SK-N-SH (cell line): ENCODE measurements at regions not wholly inside any gene's neighbourhood (a gene's known extent, or its start where the extent isn't known, plus 50 kb on each side); places are given as distances from the start of the nearest gene placed in this dataset.

ENCODE experiments used
- CTCF ChIA-PET: fragments of 300-600, 350-600 bp; formaldehyde crosslinking; extraction: SDS; loops from one replicate; lab custom pipeline; 2021; lab: Yijun Ruan, JAX
- POLR2A ChIA-PET: fragments of 350-600 bp; sonication (Branson Sonifier 250); formaldehyde crosslinking; extraction: SDS; loops from one replicate; lab custom pipeline; 2020; ENCODE audit warnings: antibody characterized with exemption, inconsistent platforms; lab: Yijun Ruan, JAX
- DNase-seq: peaks from one replicate; pipeline ENCODE4 v3.0.0; 2012
- H2AFZ ChIP-seq: fragments of 200-600 bp; sonication (generic); 2 replicates; pipeline ENCODE4 v1.8.1; 2016; ENCODE audit warnings: antibody characterized with exemption, mild to moderate bottlenecking, low read depth
- H3F3A ChIP-seq: fragments of 200-600 bp; sonication (generic); replicated peaks from 2 replicates; pipeline ENCODE3; 2016; ENCODE audit warnings: antibody characterized with exemption, mild to moderate bottlenecking; ENCODE audit not compliant: insufficient read depth
- H3K27ac ChIP-seq, 2 experiments: fragments of 200-500 bp in 1 of 2; fragments of 200-600 bp in 1 of 2; sonication (Bioruptor generic) in 1 of 2; sonication (generic), shearing (Covaris generic) in 1 of 2; 2 replicates each; pipeline versions ENCODE4 v1.5.1 to v1.6.1; 2014 to 2016; ENCODE audit warnings: low read depth in 2 of 2, inconsistent platforms in 1 of 2, low read length in 1 of 2, mild to moderate bottlenecking in 1 of 2, mixed read lengths in 1 of 2
- H3K27me3 ChIP-seq: fragments of 200-600 bp; sonication (generic), shearing (Covaris generic); 2 replicates; pipeline ENCODE4 v1.6.1; 2016; ENCODE audit warnings: mixed run types; ENCODE audit not compliant: insufficient read depth
- H3K36me3 ChIP-seq, 2 experiments: fragments of 200-500 bp in 1 of 2; fragments of 200-600 bp in 1 of 2; sonication (Bioruptor generic) in 1 of 2; sonication (generic) in 1 of 2; replicated peaks in 1 of 2; 2 replicates each; pipeline versions ENCODE3 to v1.5.1; 2014 to 2016; ENCODE audit warnings: low read length in 1 of 2, mild to moderate bottlenecking in 1 of 2; ENCODE audit not compliant: insufficient read depth in 2 of 2, control insufficient read depth in 1 of 2
- H3K4me1 ChIP-seq, 2 experiments: fragments of 200-500 bp in 1 of 2; fragments of 200-600 bp in 1 of 2; sonication (Bioruptor generic) in 1 of 2; sonication (generic), shearing (Covaris generic) in 1 of 2; 2 replicates each; pipeline versions ENCODE4 v1.5.1 to v1.6.1; 2014 to 2016; ENCODE audit warnings: low read depth in 1 of 2, low read length in 1 of 2, mixed run types in 1 of 2; ENCODE audit not compliant: insufficient read depth in 2 of 2, control insufficient read depth in 1 of 2
- H3K4me2 ChIP-seq: fragments of 200-600 bp; sonication (generic), shearing (Covaris generic); 2 replicates; pipeline ENCODE4 v1.6.1; 2017; ENCODE audit warnings: mixed run types
- H3K4me3 ChIP-seq, 2 experiments: fragments of 200-500 bp in 1 of 2; fragments of 200-600 bp in 1 of 2; sonication (Bioruptor generic) in 1 of 2; sonication (generic), shearing (Covaris generic) in 1 of 2; 2 replicates each; pipeline versions ENCODE4 v1.5.1 to v1.8.1; 2014 to 2016; ENCODE audit warnings: low read depth in 2 of 2, inconsistent platforms in 1 of 2, low read length in 1 of 2, mild to moderate bottlenecking in 1 of 2, mixed read lengths in 1 of 2, moderate library complexity in 1 of 2
- H3K79me2 ChIP-seq: fragments of 200-600 bp; sonication (generic); 2 replicates; pipeline ENCODE4 v1.8.1; 2017; ENCODE audit warnings: mild to moderate bottlenecking; ENCODE audit not compliant: insufficient read depth
- H3K9ac ChIP-seq: fragments of 200-600 bp; sonication (generic); 2 replicates; pipeline ENCODE4 v1.6.1; 2017; ENCODE audit warnings: mixed run types
- H3K9me2 ChIP-seq: fragments of 200-600 bp; sonication (generic); 2 replicates; pipeline ENCODE4 v1.6.1; 2017; ENCODE audit warnings: mixed run types
- H3K9me3 ChIP-seq: fragments of 200-600 bp; sonication (generic); 2 replicates; pipeline ENCODE4 v1.6.1; 2017; ENCODE audit warnings: mixed run types, mild to moderate bottlenecking, moderate library complexity
- H4K20me1 ChIP-seq: fragments of 200-600 bp; sonication (generic); 2 replicates; pipeline ENCODE4 v1.6.1; 2017; ENCODE audit warnings: mild to moderate bottlenecking, mixed run types; ENCODE audit not compliant: insufficient read depth
- CHD2 ChIP-seq: fragments of 150-350 bp; IDR thresholded peaks from 2 replicates; pipeline ENCODE4 v1.6.1; 2018; ENCODE audit warnings: low read length; ENCODE audit not compliant: partially characterized antibody
- ELF1 ChIP-seq: IDR thresholded peaks from 2 replicates; pipeline ENCODE4 v1.4.0; 2012
- EZH2phosphoT487 ChIP-seq: fragments of 200-600 bp; sonication (generic); IDR thresholded peaks from 2 replicates; pipeline ENCODE4 v1.6.1; 2017; ENCODE audit warnings: low read depth, mixed run types, mild to moderate bottlenecking, antibody characterized with exemption, moderate library complexity, borderline replicate concordance
- FOXJ3 ChIP-seq: sonication (generic); formaldehyde crosslinking; IDR thresholded peaks from 2 replicates; pipeline ENCODE4 v1.5.1; 2020; ENCODE audit warnings: mild to moderate bottlenecking, missing genetic modification reagents
- GABPA ChIP-seq: IDR thresholded peaks from 2 replicates; pipeline ENCODE4 v1.4.0; 2012; ENCODE audit warnings: low read depth, mild to moderate bottlenecking
- GATA2 ChIP-seq: sonication (generic); formaldehyde crosslinking; IDR thresholded peaks from 2 replicates; pipeline ENCODE4 v1.5.0; 2020; ENCODE audit warnings: mild to moderate bottlenecking, missing genetic modification reagents
- JUND ChIP-seq: IDR thresholded peaks from 2 replicates; pipeline ENCODE4 v1.4.0; 2012
- MXI1 ChIP-seq: IDR thresholded peaks from 2 replicates; pipeline ENCODE4 v1.6.1; 2012; ENCODE audit warnings: mild to moderate bottlenecking, low read depth, low read length, improper control_type of control experiment
- NFIC ChIP-seq: IDR thresholded peaks from 2 replicates; pipeline ENCODE4 v1.4.0; 2012; ENCODE audit warnings: borderline replicate concordance
- NRF1 ChIP-seq: IDR thresholded peaks from 2 replicates; pipeline ENCODE4 v1.6.1; 2012; ENCODE audit warnings: low read depth, mild to moderate bottlenecking, low read length
- POLR2AphosphoS5 ChIP-seq: IDR thresholded peaks from 2 replicates; pipeline ENCODE4 v1.6.1; 2012; ENCODE audit warnings: low read depth, low read length
- REST ChIP-seq: IDR thresholded peaks from 2 replicates; pipeline ENCODE4 v1.6.1; 2012; ENCODE audit warnings: mild to moderate bottlenecking, low read depth, low read length, moderate library complexity
- RFX5 ChIP-seq: IDR thresholded peaks from 2 replicates; pipeline ENCODE4 v1.6.1; 2012; ENCODE audit warnings: mild to moderate bottlenecking, improper control_type of control experiment, low read length
- RXRA ChIP-seq: IDR thresholded peaks from 2 replicates; pipeline ENCODE4 v1.4.0; 2012; ENCODE audit warnings: low read depth, mild to moderate bottlenecking, borderline replicate concordance
- SIN3A ChIP-seq: IDR thresholded peaks from 2 replicates; pipeline ENCODE4 v1.6.1; 2012; ENCODE audit warnings: low read depth, mild to moderate bottlenecking, low read length, moderate library complexity, borderline replicate concordance
- TCF12 ChIP-seq: IDR thresholded peaks from 2 replicates; pipeline ENCODE4 v1.4.0; 2012
- TEAD4 ChIP-seq: IDR thresholded peaks from 2 replicates; pipeline ENCODE4 v1.4.0; 2012; ENCODE audit warnings: mild to moderate bottlenecking, borderline replicate concordance; ENCODE audit not compliant: insufficient read depth
- YY1 ChIP-seq: IDR thresholded peaks from 2 replicates; pipeline ENCODE4 v1.4.0; 2012; ENCODE audit warnings: low read depth, mild to moderate bottlenecking
- WGBS: methylation state at CpG from one replicate; pipeline ENCODE4 v1.1.6; 2017; ENCODE audit warnings: low lambda C conversion rate; 5-methylcytosine and 5-hydroxymethylcytosine counted together
- TF ChIP-seq, protein P1 (sequence below): fragments of 200-600 bp; sonication (generic); IDR thresholded peaks from 2 replicates; pipeline ENCODE4 v1.6.1; 2017; ENCODE audit warnings: antibody characterized with exemption, mild to moderate bottlenecking, moderate library complexity

GRCh38 chr16:35711435-35711834 is 2252.0 kb downstream of the TP53TG3F start:
- Histone ChIP-seq H4K20me1 (no peaks in the 10 kb centered on the region), H3K4me2 (no peak overlapping the region), H2AFZ (no peak overlapping the region), H3K4me1 (no peaks in the 10 kb centered on the region), H3K4me3 (no peak overlapping the region), H3K79me2 (no peaks in the 10 kb centered on the region), H3K9me3 (no peaks in the 10 kb centered on the region), H3K27ac (no peak overlapping the region), H3K9me2 (no peaks in the 10 kb centered on the region), H3K27me3 (no peaks in the 10 kb centered on the region), H3K9ac (no peak overlapping the region), H3F3A (no peaks in the 10 kb centered on the region), H3K36me3 (no peaks in the 10 kb centered on the region)
- TF ChIP-seq FOXJ3 (CRISPR knock-in tag) (no peak), TCF12 (no peak), RFX5 (no peak), SIN3A (no peak)
- ChIA-PET POLR2A (no interaction called here), CTCF (no interaction called here)
- 3% methylated on average over 6 of the region's 6 CpGs for WGBS
- no peak for DNase-seq

DNA sequence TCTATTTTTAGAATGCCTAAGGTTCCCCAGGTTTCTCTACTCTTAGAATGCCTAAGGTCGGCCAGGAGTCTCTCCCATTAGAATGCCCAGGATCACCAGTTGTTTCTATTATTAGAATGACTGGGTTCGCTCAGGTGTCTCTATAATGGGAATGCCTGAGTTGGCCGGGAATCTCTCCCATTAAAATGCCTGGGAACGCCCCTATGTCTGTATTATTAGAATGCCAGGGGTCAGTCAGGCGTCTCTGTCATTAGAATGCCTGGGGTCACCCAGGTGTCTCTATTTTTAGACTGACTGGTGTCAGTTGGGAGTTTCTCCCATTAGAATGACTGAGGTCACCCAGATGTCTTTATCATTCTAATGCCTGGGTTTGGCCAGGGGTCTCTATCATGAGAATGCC is 2252.5 kb downstream of the TP53TG3F start:
- Histone ChIP-seq H3K9me3 (no peaks in the 10 kb centered on the region), H3K27ac (no peak overlapping the region), H3K4me2 (no peak overlapping the region), H3K36me3 (no peaks in the 10 kb centered on the region), H2AFZ (no peak overlapping the region), H3K9me2 (no peaks in the 10 kb centered on the region), H3K9ac (no peak overlapping the region), H3K4me1 (no peaks in the 10 kb centered on the region), H3K79me2 (no peaks in the 10 kb centered on the region), H3K4me3 (no peak overlapping the region), H4K20me1 (no peaks in the 10 kb centered on the region), H3F3A (no peaks in the 10 kb centered on the region), H3K27me3 (no peaks in the 10 kb centered on the region)
- POLR2A ChIA-PET: no interaction called here
- TF ChIP-seq RXRA (no peak), GABPA (no peak), POLR2AphosphoS5 (no peak), ELF1 (no peak), YY1 (no peak)
- DNase-seq: no peak
- CTCF ChIA-PET: no interaction called here
- 0% methylated on average over 2 of the region's 5 CpGs for WGBS

DNA sequence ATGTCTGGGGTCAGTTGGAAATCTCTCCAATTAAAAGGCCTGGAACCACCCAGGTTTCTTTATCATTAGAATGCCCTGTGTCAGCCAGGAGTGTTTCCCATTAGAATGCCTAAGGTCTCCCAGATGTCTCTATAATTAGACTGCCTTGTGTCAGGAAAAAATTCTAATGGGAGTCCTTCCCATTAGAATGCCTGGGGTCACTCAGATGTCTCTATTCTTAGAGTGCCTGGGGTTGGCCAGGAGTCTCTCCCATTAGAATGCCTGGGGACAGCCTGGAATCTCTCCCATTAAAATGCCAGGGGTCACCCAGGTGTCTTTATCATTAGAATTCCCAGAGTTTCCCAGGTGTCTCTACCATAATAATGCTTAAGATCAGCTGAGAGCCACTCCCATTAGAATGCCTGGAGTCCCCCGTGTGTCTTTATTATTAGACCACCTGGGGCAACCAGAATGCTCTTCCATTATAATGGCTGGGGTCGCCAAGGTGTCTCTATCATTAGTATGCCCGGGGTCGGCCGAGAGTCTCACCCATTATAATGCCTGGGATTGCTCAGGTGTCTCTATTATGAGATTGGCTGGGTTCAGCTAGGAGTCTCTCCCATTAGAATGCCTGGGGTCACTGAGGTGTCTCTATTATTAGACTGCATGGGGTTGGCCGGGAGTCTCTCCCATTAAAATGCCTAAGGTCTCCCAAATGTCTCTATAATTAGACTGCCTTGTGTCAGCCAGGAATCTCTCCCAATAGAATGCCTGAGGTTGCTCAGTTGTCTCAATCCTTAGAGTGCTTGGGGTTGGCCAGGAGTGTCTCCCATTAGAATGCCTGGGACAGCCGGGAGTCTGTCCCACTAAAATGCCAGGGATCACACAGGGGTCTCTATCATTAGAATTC is 2254.6 kb downstream of the TP53TG3F start:
- Histone ChIP-seq H3K4me1 (no peaks in the 10 kb centered on the region), H3K4me2 (no peak overlapping the region), H3K9me3 (no peaks in the 10 kb centered on the region), H2AFZ (no peak overlapping the region), H3K27me3 (no peaks in the 10 kb centered on the region), H3K36me3 (no peaks in the 10 kb centered on the region), H4K20me1 (no peaks in the 10 kb centered on the region), H3F3A (no peaks in the 10 kb centered on the region), H3K79me2 (no peaks in the 10 kb centered on the region), H3K4me3 (no peak overlapping the region), H3K9ac (no peak overlapping the region), H3K9me2 (no peaks in the 10 kb centered on the region), H3K27ac (no peak overlapping the region)
- WGBS: 0% methylated on average over 7 of the region's 7 CpGs
- ChIA-PET POLR2A (no interaction called here), CTCF (no interaction called here)
- no peak for DNase-seq
- TF ChIP-seq TEAD4 (no peak), MXI1 (no peak), REST (no peak), GATA2 (CRISPR knock-in tag) (no peak), CHD2 (no peak), EZH2phosphoT487 (no peak), JUND (no peak), NRF1 (no peak), NFIC (no peak), POLR2AphosphoS5 (no peak), RFX5 (no peak)
- TF ChIP-seq, protein P1, sequence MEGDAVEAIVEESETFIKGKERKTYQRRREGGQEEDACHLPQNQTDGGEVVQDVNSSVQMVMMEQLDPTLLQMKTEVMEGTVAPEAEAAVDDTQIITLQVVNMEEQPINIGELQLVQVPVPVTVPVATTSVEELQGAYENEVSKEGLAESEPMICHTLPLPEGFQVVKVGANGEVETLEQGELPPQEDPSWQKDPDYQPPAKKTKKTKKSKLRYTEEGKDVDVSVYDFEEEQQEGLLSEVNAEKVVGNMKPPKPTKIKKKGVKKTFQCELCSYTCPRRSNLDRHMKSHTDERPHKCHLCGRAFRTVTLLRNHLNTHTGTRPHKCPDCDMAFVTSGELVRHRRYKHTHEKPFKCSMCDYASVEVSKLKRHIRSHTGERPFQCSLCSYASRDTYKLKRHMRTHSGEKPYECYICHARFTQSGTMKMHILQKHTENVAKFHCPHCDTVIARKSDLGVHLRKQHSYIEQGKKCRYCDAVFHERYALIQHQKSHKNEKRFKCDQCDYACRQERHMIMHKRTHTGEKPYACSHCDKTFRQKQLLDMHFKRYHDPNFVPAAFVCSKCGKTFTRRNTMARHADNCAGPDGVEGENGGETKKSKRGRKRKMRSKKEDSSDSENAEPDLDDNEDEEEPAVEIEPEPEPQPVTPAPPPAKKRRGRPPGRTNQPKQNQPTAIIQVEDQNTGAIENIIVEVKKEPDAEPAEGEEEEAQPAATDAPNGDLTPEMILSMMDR: no peak
